Fibroblast of pulmonary artery (primary cell): ENCODE measurements at regions not wholly inside any gene's neighbourhood (a gene's known extent, or its start where the extent isn't known, plus 50 kb on each side); places are given as distances from the start of the nearest gene placed in this dataset.
A peak's percentile ranks its signal among the peaks of the same experiment; 100 is the strongest.
"Not testable (repeated sequence)": the region's sequence is repeated elsewhere in the genome, so short reads cannot be mapped to it uniquely, and the experiment has no call there.

ENCODE experiments used
- DNase-seq: peaks from one replicate; pipeline ENCODE4 v3.0.0-alpha.2; 2010; ENCODE audit warnings: low read depth
- H3K4me3 ChIP-seq: replicated peaks from 2 replicates; pipeline ENCODE4 v1.5.1; 2011; ENCODE audit warnings: low read depth, mild to moderate bottlenecking, control low read depth, low read length, moderate library complexity
- TF ChIP-seq, protein P1 (sequence below): IDR thresholded peaks from 2 replicates; pipeline ENCODE4 v1.5.1; 2011; ENCODE audit warnings: mild to moderate bottlenecking, control low read depth, low read length, inconsistent platforms; ENCODE audit errors: missing control alignments

DNA sequence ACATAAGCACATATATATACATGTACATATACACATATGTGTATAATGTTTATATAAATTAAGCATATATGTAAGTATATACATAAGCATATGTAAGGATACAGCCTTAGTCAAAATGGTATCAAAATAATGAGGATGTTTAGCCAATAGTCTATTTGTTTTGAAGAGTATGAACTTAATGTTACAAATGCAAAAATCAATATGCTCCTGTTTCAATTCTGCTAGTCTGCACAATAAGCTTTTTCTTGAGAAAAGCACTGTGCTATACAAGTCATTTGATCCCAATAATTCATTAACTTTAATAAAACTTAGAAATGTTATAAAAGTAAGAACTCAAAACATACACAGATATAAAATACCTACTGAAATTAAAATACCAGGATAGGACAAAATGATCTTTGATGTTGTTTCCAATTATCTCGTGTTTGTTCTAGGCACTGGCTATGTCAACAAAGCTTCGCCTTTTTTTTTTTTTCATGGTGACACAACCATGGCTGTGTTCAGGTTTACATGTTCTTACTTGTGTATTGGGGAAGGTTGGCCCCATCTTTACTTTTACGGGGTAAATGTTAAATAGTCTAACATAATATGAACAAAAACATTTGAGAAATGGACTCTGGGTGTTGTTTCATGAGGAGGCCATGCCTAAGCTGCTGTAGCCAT is 271.1 kb upstream of the CDH19 start:
- TF ChIP-seq, protein P1, sequence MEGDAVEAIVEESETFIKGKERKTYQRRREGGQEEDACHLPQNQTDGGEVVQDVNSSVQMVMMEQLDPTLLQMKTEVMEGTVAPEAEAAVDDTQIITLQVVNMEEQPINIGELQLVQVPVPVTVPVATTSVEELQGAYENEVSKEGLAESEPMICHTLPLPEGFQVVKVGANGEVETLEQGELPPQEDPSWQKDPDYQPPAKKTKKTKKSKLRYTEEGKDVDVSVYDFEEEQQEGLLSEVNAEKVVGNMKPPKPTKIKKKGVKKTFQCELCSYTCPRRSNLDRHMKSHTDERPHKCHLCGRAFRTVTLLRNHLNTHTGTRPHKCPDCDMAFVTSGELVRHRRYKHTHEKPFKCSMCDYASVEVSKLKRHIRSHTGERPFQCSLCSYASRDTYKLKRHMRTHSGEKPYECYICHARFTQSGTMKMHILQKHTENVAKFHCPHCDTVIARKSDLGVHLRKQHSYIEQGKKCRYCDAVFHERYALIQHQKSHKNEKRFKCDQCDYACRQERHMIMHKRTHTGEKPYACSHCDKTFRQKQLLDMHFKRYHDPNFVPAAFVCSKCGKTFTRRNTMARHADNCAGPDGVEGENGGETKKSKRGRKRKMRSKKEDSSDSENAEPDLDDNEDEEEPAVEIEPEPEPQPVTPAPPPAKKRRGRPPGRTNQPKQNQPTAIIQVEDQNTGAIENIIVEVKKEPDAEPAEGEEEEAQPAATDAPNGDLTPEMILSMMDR = no peak
- DNase-seq = no peak
- no peak overlapping the region for H3K4me3 ChIP-seq

DNA sequence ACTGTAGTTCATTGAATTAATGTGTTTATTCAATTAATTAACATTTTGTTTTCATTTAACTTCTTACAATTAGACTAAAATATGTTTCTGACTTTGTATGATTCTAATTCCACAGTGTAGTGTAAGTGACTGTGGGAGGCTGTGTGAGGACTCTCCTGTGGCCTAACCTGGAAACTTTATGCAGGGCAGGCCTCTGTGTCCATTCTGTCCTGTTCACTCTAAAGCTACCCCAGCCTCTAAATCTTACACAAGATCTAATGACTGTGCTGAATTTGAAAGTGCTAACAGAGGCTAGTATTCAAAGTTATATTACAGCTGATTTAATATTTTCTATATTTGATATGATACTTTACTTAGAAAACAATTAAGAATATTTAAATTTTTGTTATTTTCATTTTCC is 270.5 kb upstream of the CDH19 start:
- no peak for DNase-seq
- TF ChIP-seq, protein P1 = no peak
- H3K4me3 ChIP-seq = no peak overlapping the region

DNA sequence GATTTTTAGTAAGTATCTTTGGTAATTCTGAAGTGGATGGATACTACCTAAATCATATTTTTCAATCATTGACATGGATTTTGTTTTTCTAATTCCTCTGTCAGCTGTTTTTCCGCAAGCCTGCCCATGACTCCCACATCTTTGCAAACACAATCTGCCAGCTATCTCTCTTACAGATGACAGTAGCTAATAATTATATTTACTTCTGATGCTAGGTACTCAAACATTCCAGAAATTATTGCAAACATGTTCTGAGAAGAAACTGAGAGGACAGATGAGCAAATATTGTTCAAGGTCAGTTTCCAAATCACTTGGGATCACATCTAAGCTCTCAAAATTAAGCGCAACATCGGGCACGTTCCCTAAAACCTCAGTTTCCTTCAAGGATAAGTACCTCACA is 270.0 kb upstream of the CDH19 start:
- no peak for DNase-seq
- TF ChIP-seq, protein P1 = no peak
- no peak overlapping the region for H3K4me3 ChIP-seq

DNA sequence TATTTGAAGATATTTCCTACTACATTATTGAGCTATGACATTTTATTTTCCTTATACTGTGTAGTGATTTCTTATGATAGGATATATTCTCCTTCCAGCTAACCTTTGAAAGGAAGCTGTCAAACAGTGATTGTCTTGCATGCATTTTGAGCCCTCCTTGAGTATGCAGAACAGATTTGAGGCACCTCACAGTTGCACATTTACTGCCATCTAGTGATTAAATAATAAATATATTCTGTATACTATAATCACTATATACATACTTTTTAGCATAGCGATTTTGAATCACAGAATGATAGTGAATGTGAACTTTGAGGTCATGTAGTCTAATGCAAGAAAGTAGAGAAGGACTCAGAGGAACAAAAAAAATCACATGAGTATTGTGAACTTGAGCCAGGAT is 268.4 kb upstream of the CDH19 start:
- DNase-seq = peak; percentile 41
- H3K4me3 ChIP-seq = no peak overlapping the region
- TF ChIP-seq, protein P1 = peak; percentile 26

DNA sequence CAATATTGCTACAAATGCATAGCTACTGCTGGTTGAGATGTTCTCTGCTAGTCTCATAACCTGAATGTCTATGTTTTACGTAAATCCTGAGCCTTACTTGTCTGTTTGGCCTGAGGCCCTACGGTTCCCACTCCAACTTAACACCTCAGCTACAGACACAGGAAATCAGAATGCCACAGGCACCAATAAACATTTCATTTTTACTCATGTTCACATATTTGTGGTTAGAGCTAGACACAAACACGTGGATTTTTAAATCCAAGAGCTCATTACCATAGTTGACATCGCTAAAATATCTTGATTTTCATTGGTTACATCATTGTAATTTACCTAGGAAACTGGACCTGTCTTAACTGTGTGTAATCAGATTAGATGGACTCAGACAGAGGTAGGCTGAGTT is 263.8 kb upstream of the CDH19 start:
- no peak for DNase-seq
- TF ChIP-seq, protein P1 = no peak
- H3K4me3 ChIP-seq = no peak overlapping the region

DNA sequence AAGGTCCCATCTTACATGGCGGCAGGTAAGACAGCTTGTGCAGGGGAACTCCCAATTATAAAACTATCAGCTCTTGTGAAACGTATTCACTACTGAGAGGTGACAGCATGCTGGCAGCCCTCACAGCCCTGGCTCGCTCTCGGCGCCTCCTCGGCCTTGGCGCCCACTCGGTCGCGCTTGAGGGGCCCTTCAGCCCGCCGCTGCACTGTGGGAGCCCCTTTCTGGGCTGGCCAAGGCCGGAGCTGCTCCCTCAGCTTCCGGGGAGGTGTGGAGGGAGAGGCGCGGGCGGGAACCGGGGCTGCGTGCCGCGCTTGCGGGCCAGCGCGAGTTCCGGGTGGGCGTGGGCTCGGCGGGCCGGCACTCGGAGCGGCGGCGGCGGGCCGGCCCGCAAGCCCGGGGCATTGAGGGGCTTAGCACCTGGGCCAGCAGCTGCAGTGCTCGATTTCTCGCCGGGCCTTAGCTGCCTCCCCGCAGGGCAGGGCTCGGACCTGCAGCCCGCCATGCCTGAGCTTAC is 262.6 kb upstream of the CDH19 start:
- DNase-seq, H3K4me3 ChIP-seq: not testable (repeated sequence)

DNA sequence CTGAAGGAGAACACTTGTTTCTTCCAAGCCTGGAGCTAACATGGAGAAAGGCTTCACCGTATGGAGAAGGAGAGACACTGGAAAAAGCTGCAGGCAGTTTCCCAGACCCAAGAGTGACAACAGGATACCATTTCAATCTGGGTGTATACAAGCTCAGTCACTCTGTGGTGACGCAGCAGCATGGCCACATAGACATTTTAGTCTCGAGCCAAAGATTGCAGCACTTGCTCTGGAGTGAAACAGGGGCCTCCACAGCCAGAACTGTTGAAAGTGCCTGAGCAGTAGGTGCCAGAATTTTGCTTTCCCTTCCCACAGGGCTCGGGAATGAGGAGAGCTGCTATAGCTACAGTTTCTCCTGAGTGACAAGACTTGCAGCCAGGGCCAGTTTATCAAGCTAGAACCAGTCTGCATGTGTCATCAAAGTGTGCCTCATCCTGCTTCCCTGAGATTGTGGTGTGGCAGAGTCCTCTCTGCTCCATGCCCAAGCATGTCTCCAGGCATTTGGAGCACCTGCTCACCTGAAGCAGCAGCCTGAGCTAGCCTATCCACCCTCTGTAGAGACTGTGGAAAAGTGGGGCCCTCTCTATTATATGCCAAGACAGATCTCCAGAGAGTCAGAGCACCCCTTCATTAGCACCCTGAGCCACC is 234.6 kb upstream of the CDH19 start:
- no peak for DNase-seq
- TF ChIP-seq, protein P1 = no peak
- no peak overlapping the region for H3K4me3 ChIP-seq
